NCI-H526 (cell line): ENCODE measurements at regions not wholly inside any gene's neighbourhood (a gene's known extent, or its start where the extent isn't known, plus 50 kb on each side); places are given as distances from the start of the nearest gene placed in this dataset.

Experiments used
- DNase-seq, 2 experiments: peaks; one replicate each; lab custom pipeline; 2025; lab: John Stamatoyannopoulos, UW

- no peak for DNase-seq
These were observed 516.9 kb downstream of the PTPRU start for GRCh38 chr1:29753244-29753643.

- DNase-seq: no peak
These were observed 515.8 kb downstream of the PTPRU start for GRCh38 chr1:29752141-29752540.

- peak; percentile 92 to 93 for DNase-seq
These were observed 513.0 kb downstream of the PTPRU start for GRCh38 chr1:29749024-29749945.

- no peak for DNase-seq
These were observed 510.9 kb downstream of the PTPRU start for GRCh38 chr1:29747196-29747595.

- DNase-seq: no peak
These were observed 509.8 kb downstream of the PTPRU start for GRCh38 chr1:29746076-29746665.

GRCh38 chr1:29744684-29745490 is 508.6 kb downstream of the PTPRU start:
- DNase-seq: no peak

GRCh38 chr1:29743931-29744330 is 507.6 kb downstream of the PTPRU start:
- no peak for DNase-seq

- DNase-seq: no peak
These were observed 506.9 kb downstream of the PTPRU start for GRCh38 chr1:29743264-29743663.

GRCh38 chr1:29739176-29739575 is 502.9 kb downstream of the PTPRU start:
- no peak for DNase-seq

- no peak for DNase-seq
These were observed 500.4 kb downstream of the PTPRU start for GRCh38 chr1:29736582-29737188.

- no peak for DNase-seq
These were observed 496.1 kb downstream of the PTPRU start for GRCh38 chr1:29732453-29732852.

- no peak for DNase-seq
These were observed 494.3 kb downstream of the PTPRU start for GRCh38 chr1:29730623-29731022.

- DNase-seq: no peak
These were observed 493.0 kb downstream of the PTPRU start for GRCh38 chr1:29729281-29729680.

GRCh38 chr1:29728703-29729102 is 492.4 kb downstream of the PTPRU start:
- no peak for DNase-seq

GRCh38 chr1:29725262-29725661 is 488.9 kb downstream of the PTPRU start:
- DNase-seq: no peak

GRCh38 chr1:29722598-29722997 is 486.3 kb downstream of the PTPRU start:
- no peak for DNase-seq

- no peak for DNase-seq
These were observed 482.9 kb downstream of the PTPRU start for GRCh38 chr1:29719253-29719652.

- no peak for DNase-seq
These were observed 482.5 kb downstream of the PTPRU start for GRCh38 chr1:29718791-29719190.

- no peak for DNase-seq
These were observed 480.0 kb downstream of the PTPRU start for GRCh38 chr1:29716306-29716705.

- peak in 1 of 2 experiments; percentile 9 for DNase-seq
These were observed 477.5 kb downstream of the PTPRU start for GRCh38 chr1:29713857-29714256.

GRCh38 chr1:29712801-29713200 is 476.5 kb downstream of the PTPRU start:
- DNase-seq: no peak

- DNase-seq: no peak
These were observed 475.9 kb downstream of the PTPRU start for GRCh38 chr1:29712284-29712651.
